ENCODE measurements at regions not wholly inside any gene's neighbourhood (a gene's known extent, or its start where the extent isn't known, plus 50 kb on each side); places are given as distances from the start of the nearest gene placed in this dataset.

DNA sequence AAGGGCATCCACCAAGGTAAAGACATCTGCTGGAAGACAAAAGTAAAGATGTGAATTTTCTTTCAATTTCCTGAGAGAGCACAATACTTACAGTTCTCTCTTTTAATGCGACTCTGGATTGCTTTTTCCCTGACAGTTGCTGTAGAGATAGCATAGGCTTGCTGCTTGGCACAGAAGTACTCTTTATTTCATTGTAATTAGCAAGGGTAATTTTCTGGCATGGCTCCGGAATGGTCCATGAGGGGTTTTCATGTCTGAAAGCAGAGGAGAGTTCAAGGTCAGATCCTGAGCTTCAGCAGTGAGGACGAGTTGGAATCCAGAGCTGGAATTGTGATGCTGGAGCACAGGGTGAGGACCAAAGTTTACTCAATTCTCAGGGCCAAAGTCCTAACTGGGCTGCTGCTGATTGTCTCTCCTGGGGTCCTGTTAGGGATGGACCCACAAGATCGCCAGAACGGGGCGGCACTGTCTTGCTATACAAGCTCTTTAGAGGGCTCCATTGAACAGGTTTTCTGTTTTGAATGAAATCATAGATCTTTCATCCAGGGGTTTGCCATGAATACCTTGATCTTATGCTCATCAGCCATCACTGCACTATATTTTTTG is 190.0 kb upstream of the MKI67 start:
- DNase-seq (ENCODE audit: low read depth) = no peak

DNA sequence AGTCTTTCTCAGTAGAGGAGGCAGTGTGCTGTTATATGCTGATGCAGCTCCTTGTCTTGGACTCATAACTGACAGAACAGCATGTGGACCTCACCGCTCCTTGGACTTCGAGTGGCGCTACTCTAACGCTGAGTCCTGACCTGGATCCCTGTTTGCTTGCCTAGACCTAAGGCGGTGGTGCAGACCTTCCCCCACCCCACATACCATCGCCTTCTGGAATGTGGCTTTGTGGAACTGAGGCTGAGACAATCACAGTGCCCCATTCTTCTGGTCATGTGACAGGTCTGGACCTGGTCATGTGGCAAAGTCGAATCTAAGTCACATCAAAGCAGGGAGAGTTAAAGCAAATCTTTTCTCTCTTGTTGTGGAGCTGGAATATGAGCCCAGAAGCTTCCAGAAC is 190.7 kb upstream of the MKI67 start:
- no peak for DNase-seq (ENCODE audit: low read depth)

DNA sequence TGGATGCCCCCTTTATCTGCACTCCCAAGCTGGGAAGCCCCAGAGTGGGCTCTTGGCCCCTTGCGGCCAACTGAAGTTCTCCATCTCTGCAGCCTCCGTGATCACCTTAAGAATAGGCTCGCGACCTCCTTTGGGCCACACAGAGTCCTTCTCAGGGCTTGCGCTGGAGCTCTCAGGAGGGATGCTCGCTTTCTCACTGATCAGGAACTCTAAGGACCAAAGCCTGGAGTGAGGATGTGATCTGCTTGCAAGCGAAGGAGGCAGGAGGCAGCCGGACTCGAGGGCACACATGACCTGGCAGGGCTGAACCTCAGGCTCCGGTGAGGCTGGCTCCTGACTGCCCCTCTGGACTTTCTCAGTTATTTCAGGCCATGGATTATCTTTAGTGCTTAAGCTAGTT is 192.1 kb upstream of the MKI67 start:
- DNase-seq (ENCODE audit: low read depth) = no peak

DNA sequence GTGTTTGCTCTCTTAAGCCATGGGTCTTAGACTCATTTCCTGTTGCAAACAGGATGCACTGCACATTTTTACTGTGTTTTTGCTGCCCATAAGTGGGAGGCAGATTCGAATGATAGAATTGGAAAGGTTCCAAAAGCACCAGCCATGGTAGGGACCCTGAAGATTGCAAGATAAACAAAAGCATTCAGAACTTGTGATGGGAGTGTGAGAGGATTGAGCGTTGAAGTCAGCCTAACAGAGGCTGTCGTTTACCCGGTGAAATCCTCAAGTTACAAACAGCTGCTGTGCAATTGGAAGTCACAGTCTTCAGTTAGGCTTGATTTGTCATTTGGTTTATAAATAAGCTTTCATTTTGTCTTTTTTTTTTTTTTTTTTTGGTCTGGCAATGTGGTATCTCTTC is 192.7 kb upstream of the MKI67 start:
- DNase-seq (ENCODE audit: low read depth) = no peak

DNA sequence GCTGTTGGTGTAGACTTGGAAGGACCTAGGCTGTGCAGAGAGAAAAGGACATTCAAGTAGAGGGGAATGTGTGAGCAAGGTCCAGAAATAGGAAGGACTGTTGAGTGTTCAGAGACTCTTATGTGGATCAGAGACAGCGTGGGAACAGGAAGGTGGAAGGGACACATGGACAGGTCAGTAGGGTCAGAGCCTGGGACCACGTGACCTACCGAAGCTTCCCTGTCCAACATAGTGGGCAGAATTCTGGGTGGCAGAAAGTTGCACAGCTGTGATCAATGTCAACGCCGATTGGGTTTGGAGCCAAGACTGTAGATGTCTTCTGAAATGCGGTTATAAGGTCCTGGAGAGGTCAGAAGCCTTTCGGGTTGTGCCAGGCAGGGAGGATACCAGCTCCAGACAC is 195.9 kb upstream of the MKI67 start:
- no peak for DNase-seq (ENCODE audit: low read depth)

DNA sequence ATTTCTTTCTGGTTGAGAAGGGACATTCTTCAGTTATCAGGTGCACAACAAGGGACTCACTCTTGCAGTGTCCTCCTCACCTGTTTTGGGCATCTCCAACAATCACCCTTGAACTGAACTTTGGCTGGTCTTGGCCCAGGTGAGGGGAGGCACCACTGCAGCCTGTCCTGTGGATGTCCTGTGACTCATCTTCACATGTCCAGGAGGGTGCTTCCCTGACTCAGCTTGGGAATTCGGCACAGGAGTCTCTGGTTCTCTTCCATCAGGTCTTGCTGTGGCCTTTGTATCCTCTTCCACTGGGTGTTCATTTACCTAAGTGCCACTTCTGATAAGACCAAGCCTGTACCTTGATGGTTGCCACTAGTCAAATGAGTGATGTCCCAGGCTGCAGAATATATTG is 196.7 kb upstream of the MKI67 start:
- no peak for DNase-seq (ENCODE audit: low read depth)

DNA sequence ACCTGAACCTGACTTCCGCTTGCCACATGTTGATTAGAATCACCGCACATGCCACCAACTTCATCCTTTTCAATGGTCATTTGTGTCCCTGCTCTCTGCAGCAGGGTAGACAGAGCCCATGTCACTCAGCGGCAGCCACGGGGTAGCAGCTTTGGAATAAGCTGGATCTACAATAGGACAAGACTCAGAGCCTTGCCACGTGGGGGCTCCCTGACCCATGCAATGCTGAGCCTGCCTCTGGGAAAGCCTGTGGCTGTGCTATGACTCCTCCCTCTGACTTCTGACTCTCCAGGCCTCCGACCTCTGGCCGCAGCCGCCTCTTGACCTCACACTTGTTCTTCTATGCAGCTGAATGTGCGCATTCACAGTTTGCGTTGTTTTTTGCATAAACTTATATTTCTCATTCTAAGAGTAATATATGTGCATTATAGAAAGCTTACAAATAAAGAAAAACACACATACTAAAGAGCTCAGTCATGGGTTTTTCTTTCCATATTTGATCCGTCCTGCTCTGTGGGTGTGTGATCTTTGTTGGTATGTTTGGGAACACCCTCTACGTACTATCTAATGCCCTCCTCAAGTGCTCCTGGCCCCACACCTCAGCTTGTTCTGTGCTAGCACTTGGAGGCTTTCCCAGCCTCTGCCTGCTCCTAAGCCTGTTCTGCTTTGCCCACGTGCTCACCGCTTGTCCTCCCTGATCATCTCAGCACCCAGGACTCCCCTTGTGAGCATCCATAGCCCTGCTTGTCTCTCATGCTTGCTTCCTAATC is 198.0 kb upstream of the MKI67 start:
- no peak for DNase-seq (ENCODE audit: low read depth)

DNA sequence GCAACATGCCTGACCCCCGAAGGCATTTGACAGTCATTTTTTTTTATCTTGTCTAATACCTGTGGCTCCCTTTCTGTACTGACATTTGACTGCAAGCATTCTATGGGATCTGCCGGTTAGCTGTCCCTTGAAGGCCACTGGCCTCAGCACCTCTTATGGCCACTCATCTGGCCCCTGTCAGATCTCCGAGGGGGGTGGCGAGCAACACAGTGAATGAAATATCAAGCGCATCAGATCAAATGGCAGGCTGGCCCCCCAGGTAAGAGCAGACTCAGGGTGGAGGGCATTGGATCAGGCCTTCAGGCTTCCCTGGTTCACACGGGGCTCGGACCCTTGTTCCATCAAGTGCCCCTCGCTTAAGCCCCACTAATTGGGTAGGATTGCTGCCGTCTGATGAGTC is 199.6 kb upstream of the MKI67 start:
- no peak for DNase-seq (ENCODE audit: low read depth)

DNA sequence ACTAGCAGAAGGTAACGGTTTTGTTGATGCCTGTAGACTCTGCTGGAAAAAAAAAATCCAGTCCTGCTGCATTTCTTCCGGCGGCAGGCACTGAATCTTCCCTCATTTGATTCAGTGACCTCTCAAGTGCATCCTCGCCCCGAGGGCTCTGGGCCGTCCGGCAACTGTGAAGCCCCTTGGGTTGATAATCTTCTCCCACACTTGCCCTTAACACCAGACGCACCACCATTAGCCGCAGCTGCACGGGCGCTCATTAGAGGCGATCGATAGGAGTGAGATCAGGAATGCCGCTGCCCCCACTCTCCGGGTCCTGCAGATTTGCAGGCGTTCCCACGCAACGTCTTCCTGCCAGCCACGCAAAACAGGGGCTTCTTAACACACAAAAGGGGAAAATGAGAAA is 200.0 kb upstream of the MKI67 start:
- DNase-seq (ENCODE audit: low read depth) = no peak

DNA sequence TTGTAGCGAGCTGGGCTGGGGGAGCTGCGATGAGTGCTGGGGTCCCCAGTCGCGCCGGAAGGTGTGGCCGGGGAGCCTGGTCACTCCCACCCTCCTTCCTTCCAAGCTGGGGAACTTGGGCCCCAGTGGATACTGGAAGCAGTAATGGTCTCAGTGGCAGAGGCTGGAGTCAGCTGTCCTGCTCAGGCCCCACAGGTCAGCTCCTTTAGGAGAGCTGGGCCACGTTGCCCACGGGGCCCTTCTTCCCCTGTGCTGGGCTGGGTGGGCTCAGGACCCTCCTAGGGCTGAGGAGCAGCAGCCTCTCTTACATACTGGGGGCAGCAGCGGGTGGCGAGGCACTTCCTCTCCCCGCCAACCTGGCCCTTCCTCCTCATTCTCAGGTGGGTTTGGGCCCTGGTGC is 200.6 kb upstream of the MKI67 start:
- DNase-seq (ENCODE audit: low read depth) = no peak

DNA sequence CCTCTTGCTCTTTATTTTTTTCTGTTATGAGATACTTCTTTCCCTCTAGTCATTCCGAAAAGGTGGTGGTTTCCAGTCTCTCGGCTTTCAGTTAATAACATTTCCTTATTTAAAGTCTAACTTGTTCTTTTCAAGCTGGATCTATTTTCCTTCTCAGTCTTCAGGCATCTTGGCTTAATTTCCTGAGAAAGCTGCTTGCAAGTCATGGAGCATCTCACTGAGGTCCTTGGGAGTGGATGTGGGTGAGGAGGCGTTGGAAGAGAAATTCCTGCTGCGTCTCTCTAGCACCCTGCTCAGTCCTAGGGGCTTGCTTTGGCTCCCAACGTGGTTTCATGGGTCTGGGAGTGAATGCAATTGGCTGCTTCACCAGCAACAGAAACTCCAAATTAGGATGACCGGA is 210.2 kb upstream of the MKI67 start:
- no peak for DNase-seq (ENCODE audit: low read depth)

DNA sequence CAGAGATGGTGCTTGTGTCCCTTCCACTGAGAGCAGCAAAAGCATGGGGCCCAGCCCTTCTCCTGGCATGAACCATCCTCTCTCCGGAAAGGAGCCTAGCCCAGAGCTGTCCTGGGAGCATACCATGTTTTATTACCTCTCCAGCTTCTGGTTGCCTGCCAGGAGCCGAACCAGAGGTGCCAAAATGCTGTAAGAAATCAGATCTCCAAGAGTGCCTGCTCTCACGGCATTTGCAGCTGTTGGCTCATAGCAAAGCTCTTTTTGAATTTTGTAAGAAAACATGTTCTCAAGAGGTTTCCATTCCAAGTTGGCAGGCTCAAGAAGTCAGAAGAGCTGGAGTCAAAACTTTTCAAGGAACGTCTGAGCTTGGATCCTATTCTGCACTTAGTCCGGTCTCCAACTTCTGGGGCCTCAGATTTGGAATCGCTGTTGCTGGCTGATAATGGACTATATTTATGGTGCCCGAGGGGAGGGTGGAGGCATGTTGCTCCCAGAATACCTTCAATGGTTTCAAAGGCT is 211.7 kb upstream of the MKI67 start:
- no peak for DNase-seq (ENCODE audit: low read depth)

DNA sequence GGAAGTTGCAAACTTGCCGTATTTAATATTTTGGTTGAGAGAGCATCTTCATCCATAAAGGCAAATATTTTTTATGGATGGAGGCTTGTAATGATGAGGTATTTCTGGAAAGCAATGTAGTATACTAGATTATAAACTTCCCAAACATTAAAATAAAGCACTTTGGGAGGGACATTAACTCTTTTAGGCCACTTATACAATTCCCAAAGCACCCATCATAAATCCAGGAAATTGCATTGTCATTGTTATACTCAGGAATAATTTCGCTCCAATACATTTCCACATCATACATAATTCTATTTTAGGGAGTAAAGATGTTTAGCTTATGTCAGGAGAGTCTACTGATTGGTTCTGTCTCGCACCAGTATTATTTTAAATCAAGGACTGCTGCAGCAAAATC is 212.7 kb upstream of the MKI67 start:
- no peak for DNase-seq (ENCODE audit: low read depth)

DNA sequence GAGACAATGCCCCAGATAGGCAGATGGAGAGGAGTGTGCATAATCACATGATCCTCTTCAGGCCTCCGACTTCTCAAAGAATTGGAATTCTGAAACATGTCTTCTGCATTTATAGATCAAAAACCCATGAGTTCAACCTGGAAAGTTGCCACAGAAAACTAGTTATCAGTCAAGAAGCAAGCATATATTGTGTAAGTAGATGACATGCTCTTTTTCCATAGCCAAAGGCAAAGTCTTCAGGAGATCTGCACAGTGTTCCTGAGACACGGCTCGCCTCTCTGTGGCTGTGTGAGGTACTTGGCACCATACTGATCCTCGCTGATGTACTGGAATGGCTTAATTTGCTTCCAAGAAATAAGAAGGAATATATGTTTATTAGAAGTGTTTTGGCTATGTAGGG is 213.5 kb upstream of the MKI67 start:
- DNase-seq (ENCODE audit: low read depth) = no peak

DNA sequence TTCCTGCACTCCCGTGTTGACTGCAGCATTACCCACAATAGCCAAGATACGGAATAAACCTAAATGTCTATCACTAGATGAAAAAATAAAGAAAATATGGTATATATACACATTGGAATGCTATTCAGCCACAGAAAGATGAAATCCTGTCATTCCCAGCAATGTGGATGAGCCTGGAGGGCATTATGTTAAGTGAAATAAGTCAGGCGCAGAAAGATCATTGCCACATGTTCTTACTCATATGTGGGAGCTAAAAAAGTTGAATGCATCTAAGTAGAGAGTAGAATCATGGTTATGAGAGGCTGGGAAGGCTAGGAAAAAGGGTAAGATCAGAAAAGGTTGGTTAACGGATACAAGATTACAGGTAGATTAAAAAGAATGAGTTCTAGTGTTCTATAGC is 219.1 kb upstream of the MKI67 start:
- DNase-seq (ENCODE audit: low read depth) = no peak

DNA sequence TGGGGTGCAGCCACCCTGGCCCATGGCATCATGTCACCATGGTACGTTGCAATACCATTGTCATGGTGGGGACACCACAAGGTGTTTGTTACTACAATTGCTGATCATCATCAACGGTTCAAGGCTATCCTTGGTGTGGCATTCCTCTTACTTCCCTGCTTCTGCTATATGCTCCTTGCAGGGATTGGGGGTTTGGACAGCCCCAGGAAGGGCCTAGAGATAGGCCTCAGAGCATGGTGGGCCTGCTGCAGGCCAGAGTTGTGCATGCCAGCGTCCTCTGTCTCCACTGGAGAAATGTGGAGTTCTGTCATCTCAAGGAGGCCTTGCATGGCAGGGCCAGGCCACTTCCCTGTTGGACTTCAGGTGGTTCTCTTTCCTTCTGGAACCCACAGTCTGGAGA is 234.6 kb upstream of the MKI67 start:
- no peak for DNase-seq (ENCODE audit: low read depth)

DNA sequence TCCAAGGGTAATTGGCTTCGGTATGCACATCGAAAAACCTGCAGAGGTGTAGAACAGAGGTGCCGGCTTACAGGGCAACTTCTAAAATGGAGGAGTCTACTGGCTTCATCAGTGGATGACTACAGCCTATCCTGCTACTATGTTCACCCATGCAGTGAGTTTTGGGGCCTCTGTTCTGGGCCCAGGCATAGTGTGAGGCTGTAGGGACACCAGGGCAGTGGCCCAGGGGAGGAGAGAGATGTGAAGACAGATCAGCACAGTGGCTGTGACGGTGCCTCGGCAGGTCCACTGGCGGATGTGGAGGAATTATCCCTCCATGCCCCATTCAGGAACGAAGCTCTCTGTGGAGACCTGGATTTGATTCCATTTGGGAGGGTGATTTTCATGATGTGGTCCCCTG is 235.3 kb upstream of the MKI67 start:
- DNase-seq (ENCODE audit: low read depth) = no peak

DNA sequence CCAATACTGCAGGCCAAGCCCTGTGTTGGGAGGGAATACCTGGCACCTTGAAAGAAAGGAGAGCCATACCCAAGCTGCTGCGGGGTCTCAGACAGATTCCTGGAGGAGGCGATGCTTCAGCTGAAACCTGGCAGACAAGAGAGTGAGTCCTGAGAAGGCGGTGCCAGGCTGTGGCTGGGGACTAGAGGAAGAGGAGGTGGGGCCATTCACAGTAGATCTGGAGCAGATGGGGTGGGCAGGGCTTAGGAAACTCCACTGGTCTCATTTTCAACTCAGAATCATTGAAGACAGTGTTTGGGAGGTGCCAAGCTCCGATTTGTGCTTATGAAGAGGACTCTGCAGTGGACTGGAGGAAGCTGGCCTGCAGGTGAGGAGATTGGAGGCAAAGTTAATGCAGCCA is 236.3 kb upstream of the MKI67 start:
- no peak for DNase-seq (ENCODE audit: low read depth)

DNA sequence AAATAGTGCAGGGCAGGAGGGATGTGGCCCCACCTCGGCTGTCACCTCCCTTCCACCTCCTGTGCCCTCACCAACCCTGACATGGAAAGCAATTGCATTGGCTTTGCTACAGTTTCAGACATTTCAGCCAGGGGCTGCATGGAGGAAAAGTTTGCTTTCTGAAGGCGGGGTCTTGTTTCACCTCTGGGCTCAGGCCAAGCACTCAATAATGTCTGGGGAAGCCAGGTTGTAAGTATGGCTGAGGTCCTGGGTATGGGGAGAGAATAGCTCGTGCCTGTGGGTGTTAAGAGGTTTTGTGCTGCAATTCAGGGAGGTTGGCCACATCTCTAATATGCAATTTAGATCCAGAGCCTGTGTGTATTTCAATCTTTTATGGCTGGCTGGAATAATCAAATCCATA is 238.4 kb upstream of the MKI67 start:
- no peak for DNase-seq (ENCODE audit: low read depth)

DNA sequence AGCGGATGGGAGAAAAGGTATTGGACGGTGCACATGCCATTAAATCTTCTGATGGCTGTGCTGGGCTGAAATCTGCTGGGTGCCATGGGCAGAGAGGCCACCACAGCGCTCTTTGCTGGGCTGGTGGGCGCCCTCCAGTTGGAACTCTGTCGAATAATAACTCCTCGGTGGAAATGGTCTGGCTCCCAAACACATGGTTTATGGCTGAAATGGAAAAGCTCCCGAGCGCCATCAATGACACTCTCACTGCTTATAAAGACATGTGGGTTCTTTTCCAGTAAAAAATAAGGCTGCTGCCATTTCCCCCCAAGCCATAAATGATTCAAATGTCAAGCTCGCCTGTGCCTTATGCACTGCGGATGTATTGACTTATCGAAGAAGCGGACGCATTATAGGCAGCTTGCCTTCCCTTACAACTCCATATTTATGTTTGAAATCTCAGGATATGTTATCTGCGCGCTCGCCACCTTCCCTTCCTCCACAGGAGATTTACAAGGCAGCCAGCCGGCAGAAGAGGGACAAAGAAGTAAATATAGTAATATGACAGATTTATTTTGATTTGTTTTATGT is 239.0 kb upstream of the MKI67 start:
- no peak for DNase-seq (ENCODE audit: low read depth)

DNA sequence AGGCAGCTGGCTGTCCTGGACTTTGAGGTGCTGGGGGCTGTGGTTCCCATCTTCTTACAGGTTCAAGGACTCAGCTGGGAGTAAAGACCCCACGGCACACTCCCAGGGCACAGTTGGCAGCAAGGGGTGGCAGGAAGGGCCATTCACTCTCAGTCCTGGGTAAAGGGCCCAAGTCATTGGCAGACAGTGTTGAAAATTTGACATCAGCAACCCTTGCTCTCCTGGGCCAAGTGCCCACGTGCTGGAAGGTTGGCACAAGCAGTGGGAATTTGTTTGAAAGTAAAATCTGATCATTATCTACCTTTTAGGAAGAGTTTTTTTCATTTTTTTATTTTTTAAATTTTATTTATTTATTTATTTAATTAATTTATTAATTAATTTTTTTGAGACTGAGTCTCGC is 241.6 kb upstream of the MKI67 start:
- no peak for DNase-seq (ENCODE audit: low read depth)

DNA sequence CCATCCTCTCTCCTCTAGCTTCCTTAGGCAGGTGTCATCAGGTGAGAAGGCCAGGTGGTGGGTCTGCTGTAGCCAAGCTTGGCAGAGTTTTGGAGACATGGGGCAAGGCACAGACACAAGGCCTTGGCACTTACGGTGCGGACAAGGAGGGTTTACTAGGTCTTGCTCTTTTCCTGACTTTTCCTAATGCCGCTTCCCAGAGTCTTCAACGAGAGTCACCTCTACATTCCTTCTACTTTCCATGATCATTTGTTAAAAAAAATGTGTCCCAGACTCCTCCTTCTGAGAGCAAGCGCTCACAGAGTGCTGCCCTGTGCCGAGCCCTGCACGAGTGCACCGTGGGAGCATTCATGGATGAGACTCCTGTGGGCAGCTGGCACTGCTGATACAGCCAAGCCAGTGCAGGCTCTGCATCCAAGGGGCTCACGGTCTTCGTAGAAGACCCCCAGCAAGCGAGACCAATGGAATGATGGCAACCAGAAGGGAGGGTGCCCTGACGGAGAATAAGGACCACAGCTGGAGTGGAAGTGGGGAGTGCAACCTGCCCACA is 243.0 kb upstream of the MKI67 start:
- no peak for DNase-seq (ENCODE audit: low read depth)

DNA sequence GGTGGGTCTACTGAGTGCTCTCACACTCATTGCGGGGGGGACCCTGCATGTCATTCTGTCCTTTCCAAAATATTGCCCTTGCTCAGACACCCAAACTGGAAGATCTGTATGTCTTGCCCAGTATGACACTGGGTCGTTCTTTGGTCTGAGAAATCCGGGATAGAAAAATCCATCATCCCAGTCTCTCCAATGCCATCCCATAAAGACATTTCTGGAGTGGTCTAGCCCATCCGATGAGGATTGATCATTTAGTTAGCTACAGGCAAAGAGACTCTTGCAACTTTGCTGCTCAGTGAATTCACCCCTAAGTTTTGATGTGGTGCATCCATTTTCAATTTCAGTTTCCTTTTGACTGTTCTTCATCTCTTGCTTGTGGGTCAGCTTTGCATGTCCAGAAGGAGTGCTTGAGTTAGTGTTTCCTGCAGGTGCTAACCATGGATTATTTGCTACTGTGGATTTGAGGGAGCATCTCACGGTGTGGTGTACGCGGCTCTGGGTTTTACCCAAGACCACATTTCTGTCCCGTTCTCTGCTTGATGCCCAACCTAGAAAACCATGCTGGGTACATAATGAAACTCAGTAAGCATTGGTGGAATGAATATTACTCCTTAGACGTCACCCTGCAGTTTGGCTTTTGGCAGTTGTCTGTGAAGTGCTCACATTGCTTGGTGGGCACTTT is 247.0 kb upstream of the MKI67 start:
- no peak for DNase-seq (ENCODE audit: low read depth)
